IMR-90 (cell line): ENCODE measurements at regions not wholly inside any gene's neighbourhood (a gene's known extent, or its start where the extent isn't known, plus 50 kb on each side); places are given as distances from the start of the nearest gene placed in this dataset.

ENCODE experiments used
- ATAC-seq: fragments of 200-7000 bp; cut with Tn5 transposase; 2 replicates; pipeline ENCODE4 v1.9.1; 2020; ENCODE audit warnings: low read depth, mild to moderate bottlenecking, moderate library complexity
- BruUV-seq: library from RNA; stranded (reverse); fragments of 400-500 nt; replicated peaks from 2 replicates; lab custom pipeline; 2021; lab: Mats Ljungman, UMichigan
- CTCF ChIA-PET: fragments of 300-600 bp; formaldehyde crosslinking; extraction: SDS; loops from one replicate; lab custom pipeline; 2021; ENCODE audit warnings: antibody characterized with exemption; lab: Yijun Ruan, JAX
- POLR2A ChIA-PET: fragments of 300-600 bp; sonication (Branson Sonifier 250); formaldehyde crosslinking; loops from one replicate; lab custom pipeline; 2022; ENCODE audit warnings: antibody characterized with exemption; ENCODE audit not compliant: unreplicated experiment; lab: Charles Lee
- DNase-seq: peaks from one replicate; pipeline ENCODE4 v3.0.0; 2013
- H2AFZ ChIP-seq: replicated peaks from 2 replicates; pipeline ENCODE3; 2013; ENCODE audit warnings: low read length, mild to moderate bottlenecking; ENCODE audit not compliant: poor library complexity
- H2AK5ac ChIP-seq: 2 replicates; pipeline ENCODE4 v1.6.1; 2013; ENCODE audit warnings: low read depth, low read length, inconsistent platforms
- H2AK9ac ChIP-seq: replicated peaks from 2 replicates; pipeline ENCODE3; 2013; ENCODE audit warnings: mild to moderate bottlenecking, low read depth, low read length, moderate library complexity; ENCODE audit not compliant: poor library complexity
- H2BK120ac ChIP-seq: 2 replicates; pipeline ENCODE4 v1.6.1; 2013; ENCODE audit warnings: low read depth, low read length, inconsistent platforms
- H2BK15ac ChIP-seq: 3 replicates; pipeline ENCODE4 v1.6.1; 2013; ENCODE audit warnings: low read depth, low read length, inconsistent platforms
- H2BK20ac ChIP-seq: 2 replicates; pipeline ENCODE4 v1.6.1; 2013; ENCODE audit warnings: low read depth, mild to moderate bottlenecking, inconsistent platforms, low read length, moderate library complexity
- H2BK5ac ChIP-seq: 2 replicates; pipeline ENCODE4 v1.6.1; 2013; ENCODE audit warnings: mild to moderate bottlenecking, low read depth, low read length, inconsistent platforms; ENCODE audit not compliant: poor library complexity, severe bottlenecking
- H3K14ac ChIP-seq: replicated peaks from 2 replicates; pipeline ENCODE4 v1.6.1; 2013; ENCODE audit warnings: low read depth, low read length, inconsistent platforms
- H3K18ac ChIP-seq: 2 replicates; pipeline ENCODE4 v1.6.1; 2013; ENCODE audit warnings: low read depth, low read length, control low read depth
- H3K23ac ChIP-seq: 2 replicates; pipeline ENCODE4 v1.6.1; 2013; ENCODE audit warnings: low read depth, low read length, inconsistent platforms
- H3K27ac ChIP-seq: 2 replicates; pipeline ENCODE4 v1.5.1; 2013; ENCODE audit warnings: mild to moderate bottlenecking, control low read depth, low read length; ENCODE audit not compliant: insufficient read depth
- H3K27me3 ChIP-seq: 2 replicates; pipeline ENCODE4 v1.6.1; 2013; ENCODE audit warnings: low read length; ENCODE audit not compliant: control insufficient read depth, insufficient read depth
- H3K36me3 ChIP-seq: 2 replicates; pipeline ENCODE4 v1.6.1; 2013; ENCODE audit warnings: low read length, mixed read lengths; ENCODE audit not compliant: control insufficient read depth, insufficient read depth
- H3K4ac ChIP-seq: 2 replicates; pipeline ENCODE4 v1.6.1; 2013; ENCODE audit warnings: low read depth, low read length, inconsistent platforms
- H3K4me1 ChIP-seq: 2 replicates; pipeline ENCODE4 v1.6.1; 2013; ENCODE audit warnings: low read length, mixed read lengths; ENCODE audit not compliant: control insufficient read depth, insufficient read depth
- H3K4me2 ChIP-seq: 2 replicates; pipeline ENCODE4 v1.6.1; 2013; ENCODE audit warnings: low read depth, mild to moderate bottlenecking, control low read depth, low read length, moderate library complexity
- H3K4me3 ChIP-seq: 2 replicates; pipeline ENCODE4 v1.5.1; 2013; ENCODE audit warnings: low read depth, mild to moderate bottlenecking, control low read depth, low read length, moderate library complexity; ENCODE audit not compliant: insufficient read depth
- H3K56ac ChIP-seq: 2 replicates; pipeline ENCODE4 v1.6.1; 2013; ENCODE audit warnings: low read length, inconsistent platforms; ENCODE audit not compliant: insufficient read depth; ENCODE audit errors: extremely low read depth
- H3K79me1 ChIP-seq, 2 experiments: 2 replicates each; pipeline ENCODE4 v1.6.1; 2013; ENCODE audit warnings: low read length in 2 of 2, inconsistent platforms in 1 of 2, low read depth in 1 of 2
- H3K9ac ChIP-seq: 2 replicates; pipeline ENCODE4 v1.6.1; 2013; ENCODE audit warnings: low read depth, low read length, control low read depth
- H3K9me1 ChIP-seq: 2 replicates; pipeline ENCODE4 v1.6.1; 2013; ENCODE audit warnings: low read length, inconsistent platforms; ENCODE audit not compliant: insufficient read depth
- H3K9me3 ChIP-seq: 2 replicates; pipeline ENCODE4 v1.6.1; 2013; ENCODE audit warnings: low read length; ENCODE audit not compliant: control insufficient read depth, insufficient read depth
- H4K20me1 ChIP-seq: 2 replicates; pipeline ENCODE4 v1.6.1; 2013; ENCODE audit warnings: low read length, inconsistent platforms; ENCODE audit not compliant: insufficient read depth
- H4K5ac ChIP-seq: 2 replicates; pipeline ENCODE4 v1.6.1; 2013; ENCODE audit warnings: mild to moderate bottlenecking, low read depth, low read length, control low read depth
- H4K8ac ChIP-seq, 2 experiments: 2 replicates each; pipeline ENCODE4 v1.6.1; 2013; ENCODE audit warnings: low read depth in 2 of 2, low read length in 2 of 2, control low read depth in 1 of 2, inconsistent platforms in 1 of 2
- H4K91ac ChIP-seq: 2 replicates; pipeline ENCODE4 v1.6.1; 2013; ENCODE audit warnings: low read depth, low read length, inconsistent platforms; ENCODE audit not compliant: insufficient read depth
- BHLHE40 ChIP-seq: fragments of 150-350 bp; IDR thresholded peaks from 2 replicates; pipeline ENCODE4 v1.6.1; 2016; ENCODE audit warnings: mild to moderate bottlenecking, low read depth, low read length
- CEBPB ChIP-seq: IDR thresholded peaks from 2 replicates; pipeline ENCODE4 v1.6.1; 2012; ENCODE audit warnings: low read depth, low read length, improper control_type of control experiment
- CHD1 ChIP-seq: IDR thresholded peaks from 2 replicates; pipeline ENCODE4 v1.6.1; 2012; ENCODE audit warnings: low read depth, low read length, improper control_type of control experiment
- FOS ChIP-seq: fragments of 150-350 bp; IDR thresholded peaks from 2 replicates; pipeline ENCODE4 v1.6.1; 2016; ENCODE audit warnings: low read depth, low read length
- MAFK ChIP-seq: IDR thresholded peaks from 2 replicates; pipeline ENCODE4 v1.6.1; 2012; ENCODE audit warnings: low read depth, low read length, improper control_type of control experiment
- MAZ ChIP-seq: IDR thresholded peaks from 2 replicates; pipeline ENCODE4 v1.6.1; 2012; ENCODE audit warnings: low read depth, mild to moderate bottlenecking, low read length, improper control_type of control experiment, moderate library complexity, borderline replicate concordance
- MXI1 ChIP-seq: IDR thresholded peaks from 2 replicates; pipeline ENCODE4 v1.6.1; 2012; ENCODE audit warnings: low read depth, mild to moderate bottlenecking, low read length, moderate library complexity, borderline replicate concordance
- NFE2L2 ChIP-seq: fragments of 150-350 bp; IDR thresholded peaks from 2 replicates; pipeline ENCODE4 v1.6.1; 2016; ENCODE audit warnings: low read depth, mild to moderate bottlenecking, low read length
- POLR2A ChIP-seq: IDR thresholded peaks from 2 replicates; pipeline ENCODE4 v1.6.1; 2012; ENCODE audit warnings: mild to moderate bottlenecking, low read depth, low read length
- RAD21 ChIP-seq: IDR thresholded peaks from 2 replicates; pipeline ENCODE4 v1.6.1; 2012; ENCODE audit warnings: low read length, improper control_type of control experiment
- RCOR1 ChIP-seq: IDR thresholded peaks from 2 replicates; pipeline ENCODE4 v1.6.1; 2012; ENCODE audit warnings: mild to moderate bottlenecking, low read length, improper control_type of control experiment; ENCODE audit not compliant: insufficient replicate concordance
- RFX5 ChIP-seq: IDR thresholded peaks from 2 replicates; pipeline ENCODE4 v1.8.0; 2012; ENCODE audit warnings: low read depth, mild to moderate bottlenecking, low read length, moderate library complexity
- SMC3 ChIP-seq: fragments of 150-350 bp; IDR thresholded peaks from 2 replicates; pipeline ENCODE4 v1.6.1; 2016; ENCODE audit warnings: low read depth, mild to moderate bottlenecking, antibody characterized with exemption, low read length, moderate library complexity
- WGBS, 2 experiments: methylation state at CpG; one replicate each; pipeline versions ENCODE4 v1.1.5 to v1.1.7; 2013; ENCODE audit warnings: missing lambda C conversion rate in 2 of 2; ENCODE audit not compliant: insufficient read length in 1 of 2; ENCODE audit errors: extremely low coverage in 2 of 2; 5-methylcytosine and 5-hydroxymethylcytosine counted together
- dilution Hi-C: fragments of 300-500 bp; cut with HindIII; formaldehyde crosslinking; loops from one replicate; pipeline ENCODE4 v1.14.3; 2018; ENCODE audit warnings: low sequenced_read_pairs; ENCODE audit not compliant: unreplicated experiment
- in situ Hi-C: fragments of 300-500 bp; cut with MboI; formaldehyde crosslinking; loops from 3 replicates; pipeline ENCODE4 v1.14.3; 2019; ENCODE audit warnings: low sequenced_read_pairs, inconsistent platforms, mixed read lengths
- intact Hi-C: fragments of 100-400 bp; cut with micrococcal nuclease; formaldehyde crosslinking; loops from 2 replicates; pipeline ENCODE4 v1.10.0; 2022
- TF ChIP-seq, protein P1 (sequence below): conservative IDR thresholded peaks from 2 replicates; pipeline ENCODE4 v1.5.1; 2012; ENCODE audit warnings: mild to moderate bottlenecking, low read depth, low read length, improper control_type of control experiment
- TF ChIP-seq, protein P2 (sequence below): fragments of 150-350 bp; IDR thresholded peaks from 2 replicates; pipeline ENCODE4 v1.6.1; 2017; ENCODE audit warnings: mild to moderate bottlenecking, antibody characterized with exemption, low read length, low read depth
- TF ChIP-seq, protein P3 (sequence below): fragments of 150-350 bp; IDR thresholded peaks from 2 replicates; pipeline ENCODE4 v1.6.1; 2016; ENCODE audit warnings: low read depth, mild to moderate bottlenecking, low read length, moderate library complexity, borderline replicate concordance

GRCh38 chr3:191781044-191781443 lies 320.1 kb downstream of the PYDC2 start:
- no peak overlapping the region for H3K56ac ChIP-seq
- no peak overlapping the region for H4K91ac ChIP-seq
- no peak overlapping the region for H2BK20ac ChIP-seq
- no peak overlapping the region for H3K4me2 ChIP-seq
- no peak overlapping the region for H3K27ac ChIP-seq
- intact Hi-C loops (no loop called here), in situ Hi-C loops (no loop called here), dilution Hi-C loops (no loop called here)
- ChIA-PET CTCF (no interaction called here), POLR2A (no interaction called here)
- H3K9ac ChIP-seq: no peak overlapping the region
- no CpG with 5 or more reads among the region's 4 CpGs for WGBS, 2 experiments
- H3K9me1 ChIP-seq: no peaks in the 10 kb centered on the region
- H2AFZ ChIP-seq: no peak overlapping the region
- H3K36me3 ChIP-seq: no peaks in the 10 kb centered on the region
- TF ChIP-seq RCOR1 (no peak), RFX5 (no peak), BHLHE40 (no peak), CHD1 (no peak), FOS (no peak), MAZ (no peak), CEBPB (no peak), MXI1 (no peak), RAD21 (no peak), MAFK (no peak), SMC3 (no peak), NFE2L2 (no peak), POLR2A (no peak)
- TF ChIP-seq, protein P1, sequence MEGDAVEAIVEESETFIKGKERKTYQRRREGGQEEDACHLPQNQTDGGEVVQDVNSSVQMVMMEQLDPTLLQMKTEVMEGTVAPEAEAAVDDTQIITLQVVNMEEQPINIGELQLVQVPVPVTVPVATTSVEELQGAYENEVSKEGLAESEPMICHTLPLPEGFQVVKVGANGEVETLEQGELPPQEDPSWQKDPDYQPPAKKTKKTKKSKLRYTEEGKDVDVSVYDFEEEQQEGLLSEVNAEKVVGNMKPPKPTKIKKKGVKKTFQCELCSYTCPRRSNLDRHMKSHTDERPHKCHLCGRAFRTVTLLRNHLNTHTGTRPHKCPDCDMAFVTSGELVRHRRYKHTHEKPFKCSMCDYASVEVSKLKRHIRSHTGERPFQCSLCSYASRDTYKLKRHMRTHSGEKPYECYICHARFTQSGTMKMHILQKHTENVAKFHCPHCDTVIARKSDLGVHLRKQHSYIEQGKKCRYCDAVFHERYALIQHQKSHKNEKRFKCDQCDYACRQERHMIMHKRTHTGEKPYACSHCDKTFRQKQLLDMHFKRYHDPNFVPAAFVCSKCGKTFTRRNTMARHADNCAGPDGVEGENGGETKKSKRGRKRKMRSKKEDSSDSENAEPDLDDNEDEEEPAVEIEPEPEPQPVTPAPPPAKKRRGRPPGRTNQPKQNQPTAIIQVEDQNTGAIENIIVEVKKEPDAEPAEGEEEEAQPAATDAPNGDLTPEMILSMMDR: no peak
- TF ChIP-seq, protein P2, sequence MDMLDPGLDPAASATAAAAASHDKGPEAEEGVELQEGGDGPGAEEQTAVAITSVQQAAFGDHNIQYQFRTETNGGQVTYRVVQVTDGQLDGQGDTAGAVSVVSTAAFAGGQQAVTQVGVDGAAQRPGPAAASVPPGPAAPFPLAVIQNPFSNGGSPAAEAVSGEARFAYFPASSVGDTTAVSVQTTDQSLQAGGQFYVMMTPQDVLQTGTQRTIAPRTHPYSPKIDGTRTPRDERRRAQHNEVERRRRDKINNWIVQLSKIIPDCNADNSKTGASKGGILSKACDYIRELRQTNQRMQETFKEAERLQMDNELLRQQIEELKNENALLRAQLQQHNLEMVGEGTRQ: no peak
- TF ChIP-seq, protein P3, sequence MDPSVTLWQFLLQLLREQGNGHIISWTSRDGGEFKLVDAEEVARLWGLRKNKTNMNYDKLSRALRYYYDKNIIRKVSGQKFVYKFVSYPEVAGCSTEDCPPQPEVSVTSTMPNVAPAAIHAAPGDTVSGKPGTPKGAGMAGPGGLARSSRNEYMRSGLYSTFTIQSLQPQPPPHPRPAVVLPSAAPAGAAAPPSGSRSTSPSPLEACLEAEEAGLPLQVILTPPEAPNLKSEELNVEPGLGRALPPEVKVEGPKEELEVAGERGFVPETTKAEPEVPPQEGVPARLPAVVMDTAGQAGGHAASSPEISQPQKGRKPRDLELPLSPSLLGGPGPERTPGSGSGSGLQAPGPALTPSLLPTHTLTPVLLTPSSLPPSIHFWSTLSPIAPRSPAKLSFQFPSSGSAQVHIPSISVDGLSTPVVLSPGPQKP: no peak
- no peak overlapping the region for H3K23ac ChIP-seq
- no peak overlapping the region for H3K4me3 ChIP-seq
- no peaks in the 10 kb centered on the region for H3K79me1 ChIP-seq
- H2BK5ac ChIP-seq: no peak overlapping the region
- H3K4ac ChIP-seq: no peak overlapping the region
- H4K5ac ChIP-seq: no peak overlapping the region
- H3K27me3 ChIP-seq: no peaks in the 10 kb centered on the region
- BruUV-seq: no TSS peak
- H3K9me3 ChIP-seq: peaks cover 5% of the 10 kb centered on the region
- no peak overlapping the region for H2BK15ac ChIP-seq
- H3K18ac ChIP-seq: no peak overlapping the region
- DNase-seq (no peak), ATAC-seq (no peak)
- no peaks in the 10 kb centered on the region for H3K4me1 ChIP-seq
- no peak overlapping the region for H2AK5ac ChIP-seq
- no peak overlapping the region for H4K8ac ChIP-seq
- no peak overlapping the region for H3K14ac ChIP-seq
- H4K20me1 ChIP-seq: no peaks in the 10 kb centered on the region
- no peak overlapping the region for H2BK120ac ChIP-seq
- H2AK9ac ChIP-seq: no peak overlapping the region
